A549 (cell line): ENCODE measurements at regions not wholly inside any gene's neighbourhood (a gene's known extent, or its start where the extent isn't known, plus 50 kb on each side); places are given as distances from the start of the nearest gene placed in this dataset.
"Not testable (repeated sequence)": the region's sequence is repeated elsewhere in the genome, so short reads cannot be mapped to it uniquely, and the experiment has no call there.

Experiments
- ATAC-seq, 2 experiments: fragments of 200-7000 bp in 1 of 2; fragments of >200 bp in 1 of 2; cut with Nextera tagmentation in 1 of 2; cut with Tn5 transposase in 1 of 2; 3 replicates each; pipeline versions ENCODE4 v1.8.0 to v1.9.1; 2018 to 2020; ENCODE audit warnings: mild to moderate bottlenecking in 1 of 2, moderate library complexity in 1 of 2
- CTCF ChIA-PET: fragments of 300-600 bp; sonication (Branson Sonifier 250); formaldehyde crosslinking; extraction: SDS; loops from one replicate; lab custom pipeline; 2021; ENCODE audit warnings: antibody characterized with exemption, inconsistent platforms; lab: Yijun Ruan, JAX
- POLR2A ChIA-PET: fragments of 350-600 bp; formaldehyde crosslinking; extraction: SDS; loops from one replicate; lab custom pipeline; 2021; ENCODE audit warnings: antibody characterized with exemption, inconsistent platforms; lab: Yijun Ruan, JAX
- DNase-seq, 2 experiments: peaks; one replicate each; pipeline versions ENCODE4 v3.0.0 to v3.0.0-alpha.2; 2011 to 2016; ENCODE audit warnings: low read depth in 1 of 2, low spot score in 1 of 2
- FAIRE-seq: peaks from 2 replicates; lab custom pipeline; 2011; peaks lifted over from hg19 to GRCh38; lab: Jason Lieb, UNC
- H3K27ac ChIP-seq, 2 experiments: fragments of >200 bp; sonication (Bioruptor Twin); formaldehyde crosslinking; 3 replicates each; pipeline ENCODE4 v1.5.1; 2016 to 2017
- H3K4me1 ChIP-seq: fragments of >200 bp; sonication (Bioruptor Twin); formaldehyde crosslinking; 3 replicates; pipeline ENCODE4 v1.6.1; 2016
- H3K4me2 ChIP-seq: fragments of >200 bp; sonication (Bioruptor Twin); formaldehyde crosslinking; 3 replicates; pipeline ENCODE4 v1.6.1; 2016
- H3K4me3 ChIP-seq: fragments of >200 bp; sonication (Bioruptor Twin); formaldehyde crosslinking; 3 replicates; pipeline ENCODE4 v1.5.1; 2016
- H3K9me3 ChIP-seq: fragments of >200 bp; sonication (Bioruptor Twin); formaldehyde crosslinking; 3 replicates; pipeline ENCODE4 v1.6.1; 2016
- BCL3 ChIP-seq: fragments of >200 bp; sonication (Bioruptor Twin); formaldehyde crosslinking; IDR thresholded peaks from 3 replicates; pipeline ENCODE4 v1.6.1; 2016
- CBX8 ChIP-seq: fragments of 200-600 bp; sonication (generic); IDR thresholded peaks from 2 replicates; pipeline ENCODE4 v1.6.1; 2016
- CHD2 ChIP-seq: fragments of 150-350 bp; IDR thresholded peaks from 2 replicates; pipeline ENCODE4 v1.6.1; 2014; ENCODE audit warnings: low read length; ENCODE audit not compliant: partially characterized antibody
- EHF ChIP-seq: fragments of 250-450 bp; sonication (Bioruptor Pico); IDR thresholded peaks from 2 replicates; pipeline ENCODE4 v1.5.0; 2020; ENCODE audit warnings: mild to moderate bottlenecking
- HMGXB4 ChIP-seq: fragments of 250-450 bp; sonication (Bioruptor Pico); IDR thresholded peaks from 2 replicates; pipeline ENCODE4 v1.5.0; 2021; ENCODE audit warnings: mild to moderate bottlenecking, moderate library complexity, borderline replicate concordance
- NFE2L2 ChIP-seq: fragments of 150-350 bp; conservative IDR thresholded peaks from 2 replicates; pipeline ENCODE4 v1.6.1; 2014; ENCODE audit warnings: low read length
- PHF8 ChIP-seq: fragments of 200-600 bp; sonication (generic); IDR thresholded peaks from 2 replicates; pipeline ENCODE4 v1.6.1; 2016; ENCODE audit warnings: low read depth, mild to moderate bottlenecking, antibody characterized with exemption, moderate library complexity, borderline replicate concordance
- POLR2A ChIP-seq: IDR thresholded peaks from 2 replicates; pipeline ENCODE4 v1.6.1; 2012; ENCODE audit warnings: mild to moderate bottlenecking, low read length
- RARB ChIP-seq: fragments of 250-450 bp; sonication (Bioruptor Pico); IDR thresholded peaks from 2 replicates; pipeline ENCODE4 v1.8.0; 2021; ENCODE audit warnings: mild to moderate bottlenecking, moderate library complexity
- REST ChIP-seq: fragments of 200-600 bp; sonication (generic); IDR thresholded peaks from 2 replicates; pipeline ENCODE4 v1.6.1; 2016; ENCODE audit warnings: antibody characterized with exemption, mild to moderate bottlenecking, moderate library complexity
- RFX5 ChIP-seq: fragments of 450-650 bp; IDR thresholded peaks from 2 replicates; pipeline ENCODE4 v1.7.1; 2014; ENCODE audit warnings: antibody characterized with exemption, mild to moderate bottlenecking, moderate library complexity
- TFCP2L1 ChIP-seq: fragments of 250-450 bp; sonication (Bioruptor Pico); IDR thresholded peaks from 2 replicates; pipeline ENCODE4 v1.5.0; 2021; ENCODE audit warnings: mild to moderate bottlenecking
- TP53 ChIP-seq: fragments of 250-450 bp; sonication (Bioruptor Pico); IDR thresholded peaks from 2 replicates; pipeline ENCODE4 v1.5.0; 2021; ENCODE audit warnings: mild to moderate bottlenecking, moderate library complexity
- ZC3H11A ChIP-seq: fragments of 450-650 bp; IDR thresholded peaks from 2 replicates; pipeline ENCODE4 v1.6.1; 2014; ENCODE audit warnings: antibody characterized with exemption, mild to moderate bottlenecking
- WGBS: methylation state at CpG from one replicate; pipeline ENCODE4 v1.1.6; 2017; ENCODE audit errors: missing lambda C conversion rate; 5-methylcytosine and 5-hydroxymethylcytosine counted together

- 89% methylated on average over 1 of the region's 1 CpG for WGBS
- H3K9me3 ChIP-seq: no peaks in the 10 kb centered on the region
- H3K4me3 ChIP-seq: no peak overlapping the region
- DNase-seq: no peak
- H3K27ac ChIP-seq: no peak overlapping the region
- TF ChIP-seq HMGXB4 (CRISPR knock-in tag) (no peak), EHF (CRISPR knock-in tag) (no peak), POLR2A (no peak), CHD2 (no peak), RARB (CRISPR knock-in tag) (no peak)
- H3K4me2 ChIP-seq: no peak overlapping the region
- ChIA-PET POLR2A (no interaction called here), CTCF (no interaction called here)
- H3K4me1 ChIP-seq: no peaks in the 10 kb centered on the region
- ATAC-seq: no peak
- no peak for FAIRE-seq
These were observed 104.5 kb upstream of the INTU start for GRCh38 chr4:127528302-127528701.

- CTCF ChIA-PET: not testable (repeated sequence)
These were observed 102.9 kb upstream of the INTU start for GRCh38 chr4:127529879-127530278.

GRCh38 chr4:127533028-127533700, 99.6 kb upstream of the INTU start:
- Histone ChIP-seq H3K4me3 (no peak overlapping the region), H3K9me3 (no peaks in the 10 kb centered on the region), H3K4me2 (no peak overlapping the region)
- WGBS: 83% methylated on average over 1 of the region's 1 CpG
- CTCF ChIA-PET: no interaction called here
- FAIRE-seq (no peak), DNase-seq (no peak), ATAC-seq (no peak)
- TF ChIP-seq CBX8: no peak
- TF ChIP-seq ZC3H11A: no peak
- TF ChIP-seq NFE2L2: no peak
- TF ChIP-seq TP53 (CRISPR knock-in tag): no peak
- no peak for TF ChIP-seq REST
- no peak for TF ChIP-seq BCL3
- TF ChIP-seq POLR2A: no peak
- no peak for TF ChIP-seq PHF8
- TF ChIP-seq TFCP2L1 (CRISPR knock-in tag): no peak
- TF ChIP-seq RFX5: no peak
- TF ChIP-seq, all 56 proteins: peak for 0
- no peaks in the 10 kb centered on the region for H3K4me1 ChIP-seq
- POLR2A ChIA-PET: no interaction called here
- no peak overlapping the region for H3K27ac ChIP-seq

More at GRCh38 chr4:127529879-127530278, 102.9 kb upstream of the INTU start:
- H3K4me1 ChIP-seq, FAIRE-seq, H3K4me3 ChIP-seq, H3K9me3 ChIP-seq, DNase-seq, H3K27ac ChIP-seq, POLR2A ChIA-PET, H3K4me2 ChIP-seq, ATAC-seq: not testable (repeated sequence)
